Pancreas (tissue), 10 donors: ENCODE measurements at regions not wholly inside any gene's neighbourhood (a gene's known extent, or its start where the extent isn't known, plus 50 kb on each side); places are given as distances from the start of the nearest gene placed in this dataset.
A peak's percentile ranks its signal among the peaks of the same experiment; 100 is the strongest.

Experiments used
- ATAC-seq, 4 donors: fragments of 200-7000 bp; cut with Tn5 transposase; one replicate each; pipeline versions ENCODE4 v1.8.0 to v1.9.1; 2020; ENCODE audit warnings: mild to moderate bottlenecking in 4 of 4, moderate library complexity in 4 of 4
- DNase-seq, 6 donors: peaks; one replicate each; pipeline ENCODE4 v3.0.0-alpha.2; 2020
- FAIRE-seq: peaks from 2 replicates; lab custom pipeline; 2012; peaks lifted over from hg19 to GRCh38; lab: Jason Lieb, UNC
- H3K27ac ChIP-seq, 4 donors: fragments of 200-600 bp; sonication (generic); 1 replicate in 3 of 4; 2 replicates in 1 of 4; pipeline versions ENCODE4 v1.5.0 to v1.8.0; 2020
- H3K27me3 ChIP-seq, 4 donors: fragments of 200-600 bp; one replicate each; pipeline ENCODE4 v1.8.0; 2021
- H3K36me3 ChIP-seq, 3 donors: fragments of 200-600 bp; sonication (generic) in 1 of 3; one replicate each; pipeline versions ENCODE4 v1.5.0 to v1.8.0; 2020 to 2021
- H3K4me1 ChIP-seq, 3 donors: fragments of 200-600 bp; one replicate each; pipeline ENCODE4 v1.8.0; 2021
- H3K4me3 ChIP-seq, 4 donors: fragments of 200-600 bp; sonication (generic) in 2 of 4; one replicate each; pipeline versions ENCODE4 v1.5.0 to v1.8.0; 2020 to 2021
- H3K9me3 ChIP-seq, 4 donors: fragments of 200-600 bp; one replicate each; pipeline ENCODE4 v1.8.0; 2021
- CTCF ChIP-seq, 4 donors: fragments of 200-600 bp; sonication (generic) in 3 of 4; IDR thresholded peaks; one replicate each; pipeline versions ENCODE4 v1.5.0 to v1.8.0; 2021; ENCODE audit warnings: antibody characterized with exemption in 4 of 4
- WGBS, 2 donors: extraction: QIAGEN DNeasy Blood & Tissue Kit; methylation state at CpG; one replicate each; pipeline ENCODE4 v1.1.7; 2013; 5-methylcytosine and 5-hydroxymethylcytosine counted together
- intact Hi-C, 3 donors: fragments of 100-400 bp; cut with DNase I; formaldehyde crosslinking; loops; one replicate each; pipeline versions ENCODE4 v1.11.1 to v1.14.2; 2022
- donor health status: healthy with polysubstance abuse.
- donor health status: DM: no; HTN: no; CAD: no; lungs with moderate emphysema.
- donor health status: DM: no; HTN: no; CAD: no.
- donor health status: control.
- donor health status: control.
- donor health status: Bipolar disorder and iron deficiency.
- donor health status: DM: yes; HTN: yes; CAD: no.
- donor health status: DM: no; HTN: no; CAD: no.
- donor health status: DM: no; HTN: no; CAD: no.
- donor health status: DM: yes; HTN: yes; CAD: no.

DNA sequence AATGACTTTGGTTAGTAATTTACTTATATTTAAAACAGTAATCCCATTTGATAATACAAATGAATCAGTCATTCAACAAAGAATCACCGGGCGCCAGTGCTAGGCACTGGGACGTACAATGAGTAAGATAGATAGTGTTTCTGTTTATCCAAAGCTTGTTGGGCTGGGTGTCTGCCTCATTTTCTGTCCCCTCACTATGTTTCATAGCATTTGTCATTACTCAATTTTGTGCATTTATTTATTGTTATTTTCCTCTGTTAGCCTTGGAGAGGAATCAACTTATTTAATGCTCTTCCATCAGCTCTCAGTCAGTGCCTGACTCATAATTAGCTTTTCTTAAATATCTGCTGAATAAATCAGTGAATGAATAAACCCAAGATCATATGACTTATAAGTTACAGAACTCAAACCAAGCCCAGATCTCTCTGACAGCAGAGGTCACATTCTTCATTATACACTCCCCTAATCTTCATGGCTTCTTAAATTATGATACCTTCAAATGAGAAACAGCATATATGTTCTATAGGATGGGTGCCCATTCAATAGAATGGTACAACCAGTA lies 86.2 kb downstream of the TSPAN8 start:
- no peak for DNase-seq
- H3K9me3 ChIP-seq = no peaks in the 10 kb centered on the region
- H3K4me1 ChIP-seq = no peaks in the 10 kb centered on the region
- no peaks in the 10 kb centered on the region for H3K36me3 ChIP-seq
- H3K27me3 ChIP-seq = no peaks in the 10 kb centered on the region
- H3K4me3 ChIP-seq = no peak overlapping the region
- TF ChIP-seq CTCF (IDR thresholded peaks at IDR 0.05) = no peak
- WGBS, 2 donors = 40 to 86% methylated on average over 3 of the region's 3 CpGs
- no peak for ATAC-seq
- H3K27ac ChIP-seq = no peak overlapping the region
- no peak for FAIRE-seq
- intact Hi-C loops = no loop called here

GRCh38 chr12:71070416-71071128 lies 87.2 kb downstream of the TSPAN8 start:
- H3K27ac ChIP-seq = no peak overlapping the region
- FAIRE-seq (no peak), DNase-seq (no peak), ATAC-seq (no peak)
- no peaks in the 10 kb centered on the region for H3K4me1 ChIP-seq
- intact Hi-C loops = no loop called here
- no peak overlapping the region for H3K4me3 ChIP-seq
- no peak for TF ChIP-seq CTCF (IDR thresholded peaks at IDR 0.05)
- no peaks in the 10 kb centered on the region for H3K27me3 ChIP-seq
- H3K9me3 ChIP-seq = no peaks in the 10 kb centered on the region
- H3K36me3 ChIP-seq = no peaks in the 10 kb centered on the region
- 82 to 93% methylated on average over 3 of the region's 3 CpGs for WGBS, 2 donors

DNA sequence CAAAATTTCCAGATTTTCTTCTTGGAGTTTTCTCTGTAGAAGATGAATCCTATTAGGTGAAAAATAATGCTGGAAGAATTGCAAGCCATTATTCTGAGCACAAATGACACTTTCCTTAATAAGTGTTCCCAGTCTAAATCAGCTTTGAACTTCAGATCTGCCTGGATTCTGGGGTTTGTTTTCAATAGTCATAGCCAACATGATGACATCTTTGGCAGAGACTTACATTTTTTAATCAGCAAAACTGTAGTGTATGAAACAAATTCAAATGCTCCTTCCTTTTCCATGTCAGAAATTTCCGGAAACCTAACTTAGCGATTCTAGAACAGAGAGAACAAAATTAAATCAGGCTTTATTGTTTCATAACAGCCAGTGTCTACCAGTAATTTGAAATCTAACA lies 88.5 kb downstream of the TSPAN8 start:
- Histone ChIP-seq H3K27me3 (no peaks in the 10 kb centered on the region), H3K27ac (no peak overlapping the region), H3K9me3 (no peaks in the 10 kb centered on the region), H3K4me1 (no peaks in the 10 kb centered on the region), H3K4me3 (no peak overlapping the region), H3K36me3 (no peaks in the 10 kb centered on the region)
- no peak for TF ChIP-seq CTCF (IDR thresholded peaks at IDR 0.05)
- no peak for FAIRE-seq
- DNase-seq = no peak
- ATAC-seq = no peak
- whole genome bisulfite sequencing, 2 donors = 86 to 89% methylated on average over 2 of the region's 2 CpGs
- intact Hi-C loops = no loop called here

- Histone ChIP-seq H3K27me3 (no peaks in the 10 kb centered on the region), H3K9me3 (no peaks in the 10 kb centered on the region), H3K36me3 (no peaks in the 10 kb centered on the region), H3K4me3 (no peak overlapping the region), H3K4me1 (no peaks in the 10 kb centered on the region), H3K27ac (no peak overlapping the region)
- intact Hi-C loops = no loop called here
- no peak for FAIRE-seq
- no peak for DNase-seq
- WGBS, 2 donors = 68 to 71% methylated on average over 7 of the region's 7 CpGs
- no peak for TF ChIP-seq CTCF (IDR thresholded peaks at IDR 0.05)
- no peak for ATAC-seq
Measured at GRCh38 chr12:71063087-71063486, 94.7 kb downstream of the TSPAN8 start.

DNA sequence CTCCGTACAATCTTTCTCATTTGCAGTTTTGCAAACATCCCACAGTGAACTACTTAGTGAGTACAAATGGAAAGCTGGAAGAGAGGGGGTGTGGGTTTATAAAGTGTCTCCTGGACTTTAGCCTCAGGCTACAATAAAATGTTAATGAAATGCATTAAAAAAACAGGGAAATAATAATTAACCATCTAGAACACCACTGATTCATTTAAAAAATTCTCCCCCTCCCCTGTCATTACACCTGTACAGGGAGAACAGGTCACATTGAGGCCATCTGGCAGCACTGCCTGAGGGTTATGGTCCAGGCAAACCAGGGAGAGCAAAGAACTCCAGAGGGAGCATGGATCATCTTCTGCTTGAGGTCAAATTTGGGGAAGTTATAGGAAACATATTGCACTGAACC lies 96.3 kb downstream of the TSPAN8 start:
- ATAC-seq (peak; percentile 26 to 67 (median 46)), DNase-seq (no peak), FAIRE-seq (no peak)
- Histone ChIP-seq H3K9me3 (no peaks in the 10 kb centered on the region), H3K36me3 (no peaks in the 10 kb centered on the region), H3K4me3 (no peak overlapping the region), H3K27ac (no peak overlapping the region), H3K27me3 (no peaks in the 10 kb centered on the region), H3K4me1 (no peaks in the 10 kb centered on the region)
- TF ChIP-seq CTCF (IDR thresholded peaks at IDR 0.05) = no peak
- WGBS, 2 donors = 34 to 38% methylated on average over 1 of the region's 1 CpG
- intact Hi-C loops = no loop called here
